ENCODE measurements at regions not wholly inside any gene's neighbourhood (a gene's known extent, or its start where the extent isn't known, plus 50 kb on each side); places are given as distances from the start of the nearest gene placed in this dataset.
A peak's percentile ranks its signal among the peaks of the same experiment; 100 is the strongest.

GRCh38 chr5:97478483-97478882 lies 295.4 kb upstream of the RIOK2 start:
- Mint-ChIP-seq H3K36me3 (ENCODE audit: low read depth) (peaks cover 3% of the 10 kb centered on the region), H3K9me3 (ENCODE audit: low read depth) (peaks cover 2% of the 10 kb centered on the region), H3K27ac (ENCODE audit: unreplicated experiment) (no peak overlapping the region), H3K27me3 (ENCODE audit: low read depth) (peaks cover 16% of the 10 kb centered on the region), H3K4me1 (ENCODE audit: low read depth) (no peaks in the 10 kb centered on the region), H3K4me3 (ENCODE audit: unreplicated experiment) (no peak overlapping the region)
- TF ChIP-seq CTCF (IDR thresholded peaks at IDR 0.05): no peak
- no peak for DNase-seq (ENCODE audit: low spot score)

- H3K27ac Mint-ChIP-seq (ENCODE audit: unreplicated experiment): no peak overlapping the region
These were observed 297.3 kb upstream of the RIOK2 start for GRCh38 chr5:97480313-97480712.

GRCh38 chr5:97488126-97488668 lies 305.1 kb upstream of the RIOK2 start:
- Mint-ChIP-seq H3K27me3 (ENCODE audit: low read depth) (peaks cover 12% of the 10 kb centered on the region), H3K4me3 (ENCODE audit: unreplicated experiment) (no peak overlapping the region), H3K4me1 (ENCODE audit: low read depth) (no peaks in the 10 kb centered on the region), H3K9me3 (ENCODE audit: low read depth) (peaks cover 6% of the 10 kb centered on the region), H3K27ac (ENCODE audit: unreplicated experiment) (no peak overlapping the region), H3K36me3 (ENCODE audit: low read depth) (no peaks in the 10 kb centered on the region)
- TF ChIP-seq CTCF (IDR thresholded peaks at IDR 0.05): no peak
- peak; percentile 59 for DNase-seq (ENCODE audit: low spot score)

More at GRCh38 chr5:97480313-97480712, 297.3 kb upstream of the RIOK2 start:
- H3K27me3 Mint-ChIP-seq (ENCODE audit: low read depth): peaks cover 22% of the 10 kb centered on the region
- H3K36me3 Mint-ChIP-seq (ENCODE audit: low read depth): peaks cover 3% of the 10 kb centered on the region
- H3K4me3 Mint-ChIP-seq (ENCODE audit: unreplicated experiment): no peak overlapping the region
- no peaks in the 10 kb centered on the region for H3K4me1 Mint-ChIP-seq (ENCODE audit: low read depth)
- peaks cover 5% of the 10 kb centered on the region for H3K9me3 Mint-ChIP-seq (ENCODE audit: low read depth)
- DNase-seq (ENCODE audit: low spot score): no peak
- no peak for TF ChIP-seq CTCF (IDR thresholded peaks at IDR 0.05)

- no peak for TF ChIP-seq CTCF (IDR thresholded peaks at IDR 0.05)
- DNase-seq (ENCODE audit: low spot score): no peak
- Mint-ChIP-seq H3K4me1 (ENCODE audit: low read depth) (no peaks in the 10 kb centered on the region), H3K36me3 (ENCODE audit: low read depth) (no peaks in the 10 kb centered on the region), H3K4me3 (ENCODE audit: unreplicated experiment) (no peak overlapping the region), H3K27ac (ENCODE audit: unreplicated experiment) (no peak overlapping the region), H3K9me3 (ENCODE audit: low read depth) (peaks cover 4% of the 10 kb centered on the region), H3K27me3 (ENCODE audit: low read depth) (peaks cover 13% of the 10 kb centered on the region)
These were observed 306.2 kb upstream of the RIOK2 start for GRCh38 chr5:97489010-97489840.

GRCh38 chr5:97494465-97494864 lies 311.4 kb upstream of the RIOK2 start:
- TF ChIP-seq CTCF (IDR thresholded peaks at IDR 0.05): no peak
- Mint-ChIP-seq H3K27ac (ENCODE audit: unreplicated experiment) (no peak overlapping the region), H3K9me3 (ENCODE audit: low read depth) (no peaks in the 10 kb centered on the region), H3K36me3 (ENCODE audit: low read depth) (no peaks in the 10 kb centered on the region), H3K27me3 (ENCODE audit: low read depth) (peaks cover 18% of the 10 kb centered on the region), H3K4me1 (ENCODE audit: low read depth) (no peaks in the 10 kb centered on the region), H3K4me3 (ENCODE audit: unreplicated experiment) (no peak overlapping the region)
- no peak for DNase-seq (ENCODE audit: low spot score)

Measured in chondrocyte (in vitro differentiated cells).